ENCODE measurements at regions not wholly inside any gene's neighbourhood (a gene's known extent, or its start where the extent isn't known, plus 50 kb on each side); places are given as distances from the start of the nearest gene placed in this dataset.

DNA sequence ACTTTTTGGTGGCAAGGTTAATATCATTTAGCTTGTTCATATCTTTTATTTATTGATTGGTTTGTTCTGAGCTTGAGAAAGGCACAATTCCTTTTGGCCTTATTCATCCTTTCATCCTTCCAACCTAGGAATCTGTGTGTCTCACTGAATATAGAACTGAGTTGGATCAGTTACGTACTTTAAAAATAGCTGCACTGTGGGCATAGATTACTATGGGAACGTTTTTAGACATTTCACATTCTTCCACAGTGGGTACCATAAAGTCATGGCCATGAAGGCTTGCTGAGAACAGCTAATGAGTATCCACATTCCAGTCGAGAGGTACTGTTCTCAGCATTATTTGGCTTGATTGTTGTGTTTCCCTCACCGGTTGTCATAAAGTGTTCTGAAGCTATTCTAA lies 217.0 kb upstream of the DKK2 start:
- no peak for DNase-seq (ENCODE audit: low read depth in 2 of 3, low spot score in 1 of 3)

DNA sequence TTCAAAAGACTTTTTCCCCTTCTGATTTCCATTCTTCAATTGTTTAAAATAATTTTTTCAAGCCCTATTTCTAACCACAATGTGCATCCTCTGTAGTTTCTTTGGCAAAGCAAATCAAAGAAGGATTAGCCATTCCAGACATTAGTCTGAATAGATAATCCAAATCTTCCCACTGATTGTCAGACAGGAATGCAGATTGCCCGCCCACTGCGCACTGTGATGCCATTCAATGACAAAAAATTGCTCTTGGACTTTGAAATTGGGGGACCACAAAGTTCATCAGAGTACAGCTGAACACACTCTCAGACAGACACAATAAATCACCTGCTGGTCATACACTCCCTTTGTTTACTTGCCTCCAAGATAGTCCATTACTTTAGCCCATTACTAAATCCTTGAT lies 216.5 kb upstream of the DKK2 start:
- DNase-seq (ENCODE audit: low read depth in 2 of 3, low spot score in 1 of 3) = no peak

DNA sequence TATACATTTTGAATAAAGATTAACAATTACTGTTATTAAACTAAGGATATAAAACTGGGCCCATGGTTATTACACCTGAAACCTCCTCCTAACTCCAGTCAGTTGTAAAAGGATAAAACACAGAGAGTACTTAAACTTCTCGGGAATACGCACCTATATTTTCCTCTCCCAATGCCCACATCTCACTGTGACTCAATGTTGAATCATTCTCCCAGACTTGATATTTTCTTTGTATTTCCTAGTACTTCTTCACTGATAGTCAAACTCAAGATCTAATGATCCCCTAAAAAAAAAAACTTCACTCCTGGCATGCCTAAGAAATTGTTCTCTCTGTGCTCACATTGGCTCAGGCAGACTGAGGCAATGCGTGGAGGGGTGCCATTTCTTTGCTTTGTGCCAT lies 212.5 kb upstream of the DKK2 start:
- DNase-seq (ENCODE audit: low read depth in 2 of 3, low spot score in 1 of 3) = no peak

DNA sequence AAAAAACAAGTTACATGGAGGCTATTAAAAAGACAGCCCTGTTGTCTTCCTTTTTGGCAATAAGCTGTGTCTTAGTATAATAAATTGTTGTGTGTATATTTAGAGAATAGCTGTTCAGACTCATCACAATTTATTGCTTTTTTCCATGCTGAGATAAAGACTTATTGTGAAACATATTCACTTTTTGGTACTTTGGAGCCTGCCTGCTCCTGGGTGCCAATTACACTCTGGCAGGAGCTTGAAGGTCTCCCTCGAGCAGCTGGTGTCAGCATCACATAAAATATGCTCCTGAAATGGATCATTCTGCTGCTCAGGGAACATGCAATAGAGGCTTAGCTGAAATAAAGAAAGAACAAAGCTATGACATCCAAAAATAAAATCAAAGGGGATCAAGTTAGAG lies 211.6 kb upstream of the DKK2 start:
- DNase-seq (ENCODE audit: low read depth in 2 of 3, low spot score in 1 of 3) = no peak

DNA sequence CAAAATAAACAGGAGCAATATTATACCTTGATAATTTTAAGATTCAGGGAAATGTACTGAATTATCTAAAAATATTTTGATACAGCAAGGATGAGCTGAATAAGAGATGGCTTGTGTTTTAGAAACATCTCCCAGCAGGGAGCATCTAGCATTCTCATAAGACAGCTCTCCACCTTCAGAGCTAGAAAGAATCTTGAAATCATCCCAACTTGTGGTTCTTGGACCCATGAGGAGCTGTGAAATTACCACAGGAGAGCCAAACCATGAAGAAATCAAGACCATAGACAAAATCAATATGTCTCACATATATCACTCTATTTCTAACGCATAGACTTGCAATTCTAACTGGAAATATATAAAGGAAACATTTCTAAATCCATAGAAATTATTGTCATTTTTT lies 210.6 kb upstream of the DKK2 start:
- DNase-seq (ENCODE audit: low read depth in 2 of 3, low spot score in 1 of 3) = no peak

DNA sequence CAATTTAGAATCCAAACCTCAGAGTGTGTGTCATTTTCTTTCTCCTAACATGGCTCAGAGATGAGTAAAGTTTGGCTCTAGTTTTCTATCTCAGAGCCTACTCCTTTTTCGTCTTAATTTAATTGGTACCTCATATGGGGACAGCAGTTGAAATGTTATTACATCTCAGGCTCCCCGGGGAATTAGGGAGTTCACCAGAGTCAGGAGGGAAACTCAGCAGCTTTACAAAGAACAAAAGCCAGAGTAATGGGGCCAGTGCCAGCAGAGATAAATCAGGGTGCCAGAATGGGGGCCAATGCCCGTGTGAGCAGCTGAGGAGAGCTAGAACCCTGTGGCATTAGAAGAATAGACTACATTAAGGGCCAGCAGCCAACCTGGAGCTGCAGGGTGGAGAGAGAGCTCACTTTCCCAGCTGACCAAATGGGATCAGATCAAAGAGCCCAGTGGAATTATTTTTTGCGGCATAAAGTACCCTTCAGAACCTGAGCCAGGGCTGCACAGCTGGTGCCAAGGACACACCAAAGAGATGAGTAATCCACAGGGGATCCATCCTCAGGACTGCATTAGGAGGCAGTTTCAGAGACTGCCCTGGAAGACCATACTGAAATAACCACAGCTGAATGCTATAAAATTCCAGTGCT lies 207.1 kb upstream of the DKK2 start:
- DNase-seq (ENCODE audit: low read depth in 2 of 3, low spot score in 1 of 3) = no peak

DNA sequence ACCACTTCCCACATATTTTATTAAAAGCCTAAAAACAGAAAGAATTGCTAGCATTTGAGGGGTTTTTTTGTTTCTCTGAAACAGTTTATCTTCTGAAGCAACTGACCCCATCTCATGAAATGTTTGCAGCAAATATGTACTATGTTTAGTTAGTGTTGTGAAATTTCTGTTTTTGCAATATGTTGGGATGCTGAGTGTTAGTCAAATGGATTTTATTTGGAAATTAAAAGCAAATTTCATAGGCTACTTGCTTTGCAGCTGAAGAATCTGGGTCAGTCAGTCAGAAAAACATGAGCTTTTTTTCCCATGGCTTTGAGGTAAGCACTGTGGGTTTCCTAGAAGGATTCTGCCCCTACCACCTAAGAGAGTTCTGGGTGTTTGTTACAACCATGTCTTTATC lies 184.9 kb upstream of the DKK2 start:
- no peak for DNase-seq (ENCODE audit: low read depth in 2 of 3, low spot score in 1 of 3)

DNA sequence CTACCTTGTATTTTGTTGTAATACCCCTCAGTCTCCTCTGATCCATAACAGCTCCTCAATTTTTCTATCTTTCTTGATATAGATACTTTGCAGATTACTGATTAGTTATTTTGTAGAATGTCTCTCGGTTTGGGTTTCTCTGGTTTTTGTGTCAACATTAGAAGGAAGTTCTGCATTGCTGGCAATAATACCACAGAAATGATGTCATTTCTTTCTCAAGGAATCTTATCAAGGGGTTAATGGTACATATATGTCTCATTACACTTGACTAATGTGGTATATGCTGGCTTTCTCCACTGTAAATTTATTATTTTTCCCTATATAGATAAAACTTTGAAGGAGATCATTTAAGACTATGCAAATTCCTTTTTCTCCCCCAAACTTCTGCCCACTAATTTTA lies 183.6 kb upstream of the DKK2 start:
- no peak for DNase-seq (ENCODE audit: low read depth in 2 of 3, low spot score in 1 of 3)

DNA sequence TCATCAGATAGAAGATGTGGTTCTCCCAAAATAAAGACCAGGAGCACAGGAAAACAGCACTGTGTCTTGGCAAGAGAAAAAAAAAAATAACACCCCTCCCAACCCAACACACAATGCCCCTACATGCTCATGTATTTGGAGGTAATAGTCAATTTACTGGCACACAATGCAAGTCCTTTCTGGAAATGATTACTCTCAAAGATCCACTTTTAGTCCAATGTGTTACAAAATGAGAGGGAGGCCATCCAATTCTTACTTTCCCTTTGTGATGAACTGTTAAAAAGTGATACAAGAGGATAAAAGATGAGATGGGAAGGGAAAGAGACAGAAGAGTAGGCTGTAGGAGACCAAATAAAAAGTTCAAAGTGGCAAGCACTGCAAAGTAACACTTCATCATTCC lies 180.3 kb upstream of the DKK2 start:
- DNase-seq (ENCODE audit: low read depth in 2 of 3, low spot score in 1 of 3) = no peak

DNA sequence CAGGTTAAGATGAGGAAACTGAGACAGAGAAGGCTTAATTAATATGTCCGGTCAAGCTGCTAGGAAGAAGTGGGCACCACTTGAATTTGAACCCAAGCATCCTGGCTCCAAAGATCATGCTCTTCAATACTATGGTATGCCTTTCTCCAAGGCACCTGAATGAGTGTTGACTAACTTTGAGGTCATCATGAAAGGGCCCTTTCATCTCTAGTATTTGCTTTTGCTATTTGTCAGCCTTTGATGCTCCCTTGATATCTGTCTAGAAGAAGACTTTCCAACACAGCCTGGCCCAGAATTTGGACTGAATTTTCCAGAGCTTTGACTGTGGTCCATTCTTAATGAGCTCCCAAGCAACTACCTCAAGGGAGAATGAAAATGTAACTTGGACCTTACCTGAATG lies 179.1 kb upstream of the DKK2 start:
- DNase-seq (ENCODE audit: low read depth in 2 of 3, low spot score in 1 of 3) = no peak

DNA sequence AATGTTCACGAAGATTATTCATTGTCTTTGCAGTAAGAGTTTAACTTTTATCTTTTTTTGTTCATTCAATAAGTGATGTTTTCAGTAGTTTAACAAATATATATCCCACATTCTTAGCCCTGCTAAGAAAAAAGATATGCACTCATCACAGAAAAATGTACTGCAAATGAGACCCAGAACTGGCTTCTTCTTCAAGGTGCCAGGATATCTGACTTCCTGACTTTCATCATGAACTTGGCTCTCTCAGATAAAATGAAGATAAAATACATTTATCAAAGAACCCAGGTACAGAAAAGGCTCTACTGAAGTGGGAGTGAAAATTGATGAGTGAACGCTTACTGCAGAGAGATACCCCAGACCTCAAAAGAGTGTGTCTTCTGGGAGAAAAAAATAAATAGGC lies 177.8 kb upstream of the DKK2 start:
- no peak for DNase-seq (ENCODE audit: low read depth in 2 of 3, low spot score in 1 of 3)

DNA sequence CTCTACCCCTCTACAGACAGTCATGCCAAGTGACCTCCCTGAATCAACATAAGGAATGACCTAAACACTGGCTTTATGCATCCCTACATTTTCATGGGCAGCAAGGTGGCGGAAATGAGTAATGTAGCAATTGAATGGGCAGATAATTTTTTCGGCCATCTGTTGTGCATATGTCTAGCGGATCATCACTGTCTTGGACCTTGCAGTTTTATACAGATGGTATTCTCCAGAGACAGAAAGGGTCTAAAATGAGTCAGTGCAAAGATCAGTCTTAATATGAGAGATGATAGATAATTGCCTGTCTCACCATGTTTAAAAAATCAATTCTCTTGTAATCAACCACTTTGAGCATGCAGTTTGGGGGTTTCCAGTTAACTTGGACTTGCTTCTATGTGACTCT lies 177.3 kb upstream of the DKK2 start:
- no peak for DNase-seq (ENCODE audit: low read depth in 2 of 3, low spot score in 1 of 3)

DNA sequence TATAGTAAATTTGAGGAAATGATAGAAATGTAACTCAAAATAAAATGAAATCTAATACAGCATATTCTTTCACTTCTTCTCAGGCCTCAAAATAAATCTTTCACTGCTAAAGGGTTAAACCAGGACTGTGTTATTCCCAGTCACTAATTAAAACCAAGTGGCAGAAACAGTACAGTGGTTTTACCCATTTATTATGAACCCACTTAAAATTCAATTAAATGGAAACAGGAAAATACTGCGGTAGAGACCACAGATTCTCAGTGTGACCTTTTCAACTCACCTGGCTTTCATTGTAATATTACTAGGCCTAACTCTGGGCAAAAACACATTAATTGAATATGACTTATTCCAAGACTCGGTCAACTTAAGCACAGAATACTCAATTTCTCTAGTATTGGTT lies 176.5 kb upstream of the DKK2 start:
- DNase-seq (ENCODE audit: low read depth in 2 of 3, low spot score in 1 of 3) = no peak

DNA sequence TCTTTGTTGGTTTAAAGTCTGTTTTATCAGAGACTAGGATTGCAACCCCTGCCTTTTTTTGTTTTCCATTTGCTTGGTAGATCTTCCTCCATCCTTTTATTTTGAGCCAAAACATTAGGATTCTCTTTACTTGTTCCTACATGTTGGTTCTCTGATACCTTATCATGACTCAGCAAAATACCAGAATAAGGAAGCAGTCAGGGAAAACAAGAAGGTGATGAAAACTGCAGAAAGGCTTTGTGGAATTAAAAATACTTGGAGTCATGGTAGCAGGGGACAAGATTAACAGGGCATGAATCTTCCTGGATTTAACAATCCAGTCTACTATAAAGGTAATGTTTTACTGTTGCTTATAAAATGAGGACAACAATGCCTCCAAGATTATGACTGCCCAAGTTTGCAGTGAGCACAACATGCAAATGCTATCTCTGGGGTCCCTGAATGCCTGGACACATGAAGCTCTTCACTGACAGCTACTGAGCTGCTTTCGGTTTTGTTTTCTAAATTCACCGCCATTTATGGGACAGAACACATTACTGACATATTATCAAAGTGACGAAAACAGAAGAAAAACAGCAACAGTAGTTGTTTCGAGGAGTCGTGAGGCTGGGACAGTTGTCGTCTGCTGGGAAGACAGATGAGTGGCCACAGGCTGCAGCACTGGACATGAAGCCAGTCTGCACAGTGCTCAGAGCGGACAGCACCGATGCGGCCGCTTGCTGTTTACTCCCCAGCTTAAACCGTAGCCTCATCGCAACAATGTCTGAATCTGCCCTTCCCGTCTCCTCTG lies 174.5 kb upstream of the DKK2 start:
- no peak for DNase-seq (ENCODE audit: low read depth in 2 of 3, low spot score in 1 of 3)

DNA sequence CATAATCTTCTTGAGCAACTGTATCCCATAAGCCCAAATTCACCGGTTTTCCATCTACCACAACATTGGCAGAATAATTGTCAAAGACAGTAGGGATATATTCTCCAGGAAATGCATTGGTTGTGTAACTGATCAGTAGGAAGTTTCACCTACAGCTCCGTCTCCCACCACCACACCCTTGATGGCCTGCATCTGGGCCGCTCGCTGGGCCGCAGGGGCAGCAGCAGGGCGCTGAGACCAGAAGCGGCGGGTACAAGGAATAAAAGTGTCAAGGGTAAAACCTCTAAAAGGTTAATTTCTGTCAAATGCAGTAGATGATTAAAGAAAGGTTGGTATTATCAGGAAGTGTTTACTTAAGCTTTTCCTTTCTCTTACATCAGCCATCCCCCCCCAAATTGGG lies 167.6 kb upstream of the DKK2 start:
- no peak for DNase-seq (ENCODE audit: low read depth in 2 of 3, low spot score in 1 of 3)

DNA sequence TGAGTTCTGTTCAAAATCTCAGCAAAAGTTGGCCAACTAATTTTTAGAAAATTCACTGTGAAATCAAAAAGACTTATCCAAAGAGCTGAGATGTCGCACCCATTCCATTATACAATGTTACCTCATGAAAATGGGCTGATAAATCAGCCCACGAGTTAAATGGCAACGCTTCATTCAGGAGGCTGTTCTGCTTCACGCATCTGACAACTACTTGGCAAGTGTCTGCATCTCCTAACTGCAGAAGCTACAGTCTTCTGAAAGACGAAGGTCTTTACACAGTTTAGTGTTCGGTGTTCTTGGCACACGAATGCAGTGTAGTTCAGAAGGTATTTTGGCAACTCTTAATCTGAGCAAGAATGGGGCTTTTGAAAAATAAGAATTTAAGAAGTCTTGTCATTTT lies 166.6 kb upstream of the DKK2 start:
- DNase-seq (ENCODE audit: low read depth in 2 of 3, low spot score in 1 of 3) = no peak

DNA sequence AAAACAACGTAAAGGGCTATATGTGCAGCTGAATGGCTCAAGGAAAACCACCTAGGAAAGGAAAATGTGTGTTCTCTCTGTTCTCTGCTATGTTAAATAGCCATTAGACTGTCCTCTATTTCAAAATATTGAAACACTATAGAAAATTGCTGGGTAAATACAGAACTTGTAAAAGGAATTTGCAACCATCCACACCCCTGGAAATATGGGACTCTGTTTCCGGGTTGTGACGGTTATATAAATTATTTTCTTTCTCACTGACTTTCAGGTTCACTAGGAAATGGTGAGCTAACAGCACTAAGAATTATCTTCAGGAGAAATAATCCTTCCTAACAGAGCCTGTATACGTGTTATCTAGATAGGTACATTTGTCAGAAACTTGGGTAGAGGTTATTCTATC lies 161.0 kb upstream of the DKK2 start:
- no peak for DNase-seq (ENCODE audit: low read depth in 2 of 3, low spot score in 1 of 3)

DNA sequence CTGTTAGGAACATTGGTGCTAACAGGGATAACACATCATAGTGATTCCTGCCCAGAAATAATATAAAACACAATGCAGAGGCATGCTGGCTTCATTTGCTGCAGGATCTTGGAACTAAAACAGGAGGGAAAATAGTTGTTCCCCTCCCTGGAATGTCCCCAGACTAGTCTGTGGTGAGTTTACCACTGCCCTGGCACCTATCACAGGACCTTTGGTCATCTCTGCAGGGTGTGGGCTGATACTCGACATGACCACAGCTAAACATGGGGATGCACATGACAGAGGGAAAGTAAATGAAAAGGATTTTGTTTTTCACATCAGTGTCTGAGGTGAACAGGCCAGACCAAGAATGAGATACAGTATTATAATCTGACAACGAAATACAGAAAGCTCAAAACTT lies 160.2 kb upstream of the DKK2 start:
- no peak for DNase-seq (ENCODE audit: low read depth in 2 of 3, low spot score in 1 of 3)

DNA sequence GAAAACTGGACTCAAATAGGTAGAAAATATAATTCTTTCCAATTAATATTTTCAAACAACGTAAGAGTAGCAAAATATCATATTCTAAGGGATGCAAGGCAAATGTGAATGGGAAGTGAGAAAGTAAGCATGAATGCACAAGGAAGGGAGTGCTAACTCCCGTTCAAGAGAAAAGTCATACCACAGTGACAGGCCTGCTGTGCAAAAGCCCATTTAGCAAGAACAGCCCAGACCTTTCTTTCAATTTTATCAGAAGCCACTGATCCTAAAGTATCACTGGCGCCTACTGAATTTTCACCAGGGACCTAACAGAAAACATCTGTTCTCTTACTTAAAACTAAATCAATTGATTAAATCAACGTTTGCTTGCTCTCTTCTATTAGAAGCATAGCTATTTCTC lies 157.9 kb upstream of the DKK2 start:
- no peak for DNase-seq (ENCODE audit: low read depth in 2 of 3, low spot score in 1 of 3)

DNA sequence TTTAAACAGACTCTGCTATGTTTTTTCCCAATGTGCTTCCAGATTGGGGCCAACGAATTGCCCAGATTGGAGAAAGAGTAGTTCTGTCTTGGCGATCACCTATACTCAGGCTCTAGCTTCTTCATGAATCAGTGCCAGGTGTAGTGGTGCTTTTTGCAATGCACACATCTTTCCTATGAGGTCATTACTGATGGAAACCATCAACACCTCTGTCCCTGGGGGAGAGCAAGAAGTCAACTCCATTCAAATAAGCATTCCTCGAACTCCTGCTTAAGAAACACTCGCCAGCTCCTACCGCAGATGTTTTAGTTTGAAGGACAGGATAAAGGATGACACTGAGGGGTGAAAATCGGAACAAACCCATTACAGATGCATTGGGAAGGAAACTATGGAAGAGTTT lies 156.5 kb upstream of the DKK2 start:
- DNase-seq (ENCODE audit: low read depth in 2 of 3, low spot score in 1 of 3) = no peak

DNA sequence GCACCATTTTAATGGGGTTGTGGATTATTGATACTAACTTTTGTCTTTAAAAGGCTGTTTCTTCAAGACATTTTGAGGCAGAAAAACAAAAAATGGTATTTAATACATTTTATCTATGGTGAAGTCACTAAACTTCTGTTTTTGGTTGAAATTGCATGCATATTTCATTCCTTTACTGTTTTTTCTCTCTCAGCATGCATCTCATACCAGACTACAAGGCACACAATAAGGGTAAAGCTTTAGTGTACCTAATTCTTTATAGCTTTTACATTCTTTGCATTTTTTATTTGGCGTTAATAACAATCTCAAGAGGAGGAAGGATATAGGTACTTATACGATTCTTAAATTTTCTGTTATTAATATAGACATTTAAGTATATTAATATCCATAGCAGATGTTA lies 151.0 kb upstream of the DKK2 start:
- DNase-seq (ENCODE audit: low read depth in 2 of 3, low spot score in 1 of 3) = no peak

DNA sequence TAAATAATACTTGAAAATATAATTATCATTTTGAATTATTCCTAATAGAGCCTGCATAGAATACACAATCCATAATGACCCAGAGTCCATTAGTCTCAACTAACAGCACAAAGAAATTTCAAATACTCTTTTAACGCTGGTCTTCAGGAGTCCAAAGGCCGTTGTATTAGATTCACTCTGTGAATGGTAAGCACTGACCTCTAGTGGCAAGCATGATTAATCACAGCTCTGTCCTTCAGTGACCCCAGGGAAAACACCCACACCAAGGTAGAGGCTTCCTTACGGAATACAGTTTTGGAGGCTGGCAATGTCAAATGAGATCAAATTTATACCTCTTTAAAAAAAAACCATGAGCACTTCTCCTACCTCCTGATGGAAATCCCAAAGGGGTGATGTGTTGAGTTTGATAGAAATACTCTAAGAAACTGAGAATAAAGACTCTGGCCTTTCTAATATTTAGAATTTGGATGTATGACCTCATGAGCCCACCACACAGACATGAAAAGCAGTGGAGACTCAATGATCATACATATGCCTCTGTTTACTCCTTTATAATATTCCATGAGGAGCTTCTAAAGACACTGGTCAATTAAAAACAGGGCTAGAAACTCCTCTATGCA lies 147.2 kb upstream of the DKK2 start:
- DNase-seq (ENCODE audit: low read depth in 2 of 3, low spot score in 1 of 3) = peak in 1 of 3 donors; percentile 6

DNA sequence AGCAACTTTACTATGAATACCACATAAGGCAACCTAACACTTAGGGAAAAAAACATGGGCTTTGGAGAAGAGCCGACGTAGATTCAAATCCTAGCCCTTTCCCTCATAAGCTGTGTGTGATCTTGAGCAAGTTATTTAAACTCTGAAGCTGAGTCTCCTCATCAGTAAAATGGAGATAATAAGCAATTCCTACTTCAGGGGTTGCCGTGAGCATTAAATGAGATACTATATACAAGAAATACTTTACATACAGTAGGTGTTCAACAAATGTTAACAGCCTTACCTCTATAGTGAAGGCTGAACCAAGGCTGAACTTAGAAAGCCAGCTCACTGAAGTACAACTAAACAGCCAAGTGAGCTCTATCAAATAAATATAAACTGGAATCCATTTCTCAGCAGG lies 146.2 kb upstream of the DKK2 start:
- DNase-seq (ENCODE audit: low read depth in 2 of 3, low spot score in 1 of 3) = no peak
